GM18499 (cell line): ENCODE measurements at regions not wholly inside any gene's neighbourhood (a gene's known extent, or its start where the extent isn't known, plus 50 kb on each side); places are given as distances from the start of the nearest gene placed in this dataset.

Experiments used
- ATAC-seq: cut with Tn5 transposase; IDR thresholded peaks from one replicate; pipeline ENCODE4 v1.9.1; 2021; ENCODE audit warnings: moderate number of reproducible peaks; ENCODE audit not compliant: insufficient read depth, unreplicated experiment

- no peak for ATAC-seq
Measured at GRCh38 chr10:81082621-81083376, 545.1 kb downstream of the SH2D4B start.

GRCh38 chr10:81093056-81093455 lies 555.4 kb downstream of the SH2D4B start:
- no peak for ATAC-seq

- ATAC-seq, result no peak
Measured at GRCh38 chr10:81095238-81095637, 557.5 kb downstream of the SH2D4B start.

DNA sequence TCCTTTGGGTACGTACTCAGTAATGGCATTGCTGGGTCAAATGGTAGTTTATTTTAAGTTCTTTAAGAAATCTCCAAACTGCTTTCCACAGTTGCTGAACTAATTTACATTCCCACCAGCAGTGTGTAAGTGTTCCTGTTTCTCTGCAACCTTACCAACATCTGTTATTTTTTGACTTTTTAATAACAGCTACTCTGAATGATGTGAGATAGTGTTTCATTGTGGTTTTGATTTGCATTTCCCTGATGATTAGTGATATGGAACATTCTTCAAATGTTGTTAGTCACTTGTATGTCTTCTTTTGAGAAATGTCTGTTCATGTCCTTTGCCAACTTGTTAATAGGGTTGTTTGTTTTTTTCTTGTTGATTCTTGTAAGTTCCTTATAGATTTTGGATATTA lies 558.9 kb downstream of the SH2D4B start:
- ATAC-seq, result no peak

DNA sequence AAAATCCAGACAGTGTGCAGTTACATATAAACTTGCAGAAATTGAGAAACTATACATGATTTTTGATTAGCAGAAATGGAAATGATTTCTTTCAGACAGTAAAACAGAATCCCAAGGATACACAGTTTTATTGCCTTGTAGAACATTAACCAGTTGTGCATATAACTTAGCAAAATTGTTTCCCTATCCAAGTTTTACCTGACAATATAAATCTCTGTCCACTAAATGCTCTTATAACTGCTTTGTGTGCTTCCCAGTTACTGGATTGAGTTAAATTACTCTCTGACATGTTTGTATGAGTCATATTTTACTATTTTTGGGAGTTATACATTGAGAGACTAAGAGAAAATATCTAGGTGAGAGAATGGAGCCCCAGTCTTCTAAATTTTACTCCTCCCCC lies 563.4 kb downstream of the SH2D4B start:
- no peak for ATAC-seq

DNA sequence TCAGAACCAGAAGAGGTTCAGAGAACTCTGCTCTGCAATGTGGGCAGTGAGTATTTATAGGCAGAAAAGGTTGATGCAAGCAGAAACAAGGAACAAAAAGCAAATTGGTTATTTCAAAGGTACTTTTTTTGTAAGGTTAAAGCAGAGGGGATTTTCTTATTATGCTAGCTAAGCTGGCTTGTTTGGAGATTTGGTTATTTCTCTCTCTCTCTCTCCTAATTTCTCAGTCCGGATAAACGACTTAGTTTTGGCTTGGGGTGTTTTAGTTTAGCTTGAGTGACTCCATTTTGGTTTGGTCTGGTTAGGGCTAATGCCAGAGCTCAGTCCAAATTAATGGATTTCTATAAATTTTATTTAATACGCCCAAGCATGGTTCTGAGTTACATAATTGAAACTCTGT lies 566.8 kb downstream of the SH2D4B start:
- no peak for ATAC-seq

DNA sequence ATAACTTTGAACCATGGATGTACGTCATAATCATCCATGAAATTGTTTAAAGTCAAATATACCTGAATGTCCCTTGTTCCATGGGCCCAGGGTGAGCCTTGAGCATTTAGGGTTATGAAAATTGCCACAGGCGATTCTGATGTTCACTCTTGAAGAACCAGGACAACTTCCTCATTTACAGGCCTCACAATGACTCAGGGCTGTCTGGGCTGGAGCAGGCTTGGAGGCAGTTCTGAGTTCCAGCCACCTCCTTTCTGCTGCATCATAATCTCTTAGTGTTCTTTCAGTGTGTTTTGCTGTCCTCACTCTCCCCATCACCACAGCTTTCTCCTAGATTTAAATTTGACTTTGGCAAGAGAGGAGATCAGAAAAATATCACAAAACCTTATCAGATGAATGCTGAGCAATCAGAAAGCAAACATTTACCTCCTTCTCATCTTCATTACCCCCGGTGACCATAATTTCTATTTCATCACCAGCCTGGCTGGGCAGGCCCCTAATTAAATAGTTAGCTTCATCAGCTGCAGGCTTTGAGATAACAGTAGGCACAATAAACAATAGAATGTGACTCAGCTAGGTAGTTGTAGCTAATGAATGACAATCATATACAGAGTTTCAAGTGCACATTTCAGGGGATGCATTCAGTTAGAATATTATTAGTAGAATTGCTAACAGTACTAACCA lies 571.0 kb downstream of the SH2D4B start:
- peak; percentile 83 for ATAC-seq

DNA sequence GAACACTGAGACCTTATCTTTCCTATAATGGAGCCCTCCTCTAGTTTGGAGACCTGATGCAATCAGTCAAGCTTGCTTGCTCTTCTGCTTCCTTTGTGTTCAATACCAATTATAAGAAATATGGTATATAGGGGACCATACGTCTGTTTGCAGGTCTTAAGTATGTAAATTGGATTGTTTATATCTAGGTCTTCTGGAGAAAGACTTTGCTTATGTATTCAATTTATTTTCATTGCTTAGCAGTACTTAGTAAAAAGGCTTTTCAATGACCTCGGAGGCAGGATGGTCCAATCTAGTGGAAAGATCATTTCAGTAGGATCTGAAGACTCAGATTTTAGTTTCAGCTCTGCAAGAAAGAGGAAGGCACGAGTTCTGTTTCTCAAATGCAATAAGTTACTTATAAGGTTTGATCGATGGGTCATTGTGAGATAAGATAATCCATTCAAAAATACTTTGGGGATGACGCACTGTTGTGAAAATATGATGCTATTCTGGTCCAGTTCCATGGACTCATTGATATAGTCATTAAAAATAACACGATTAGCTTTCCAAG lies 571.6 kb downstream of the SH2D4B start:
- ATAC-seq, result no peak

GRCh38 chr10:81116201-81116600 lies 578.5 kb downstream of the SH2D4B start:
- ATAC-seq, result no peak

DNA sequence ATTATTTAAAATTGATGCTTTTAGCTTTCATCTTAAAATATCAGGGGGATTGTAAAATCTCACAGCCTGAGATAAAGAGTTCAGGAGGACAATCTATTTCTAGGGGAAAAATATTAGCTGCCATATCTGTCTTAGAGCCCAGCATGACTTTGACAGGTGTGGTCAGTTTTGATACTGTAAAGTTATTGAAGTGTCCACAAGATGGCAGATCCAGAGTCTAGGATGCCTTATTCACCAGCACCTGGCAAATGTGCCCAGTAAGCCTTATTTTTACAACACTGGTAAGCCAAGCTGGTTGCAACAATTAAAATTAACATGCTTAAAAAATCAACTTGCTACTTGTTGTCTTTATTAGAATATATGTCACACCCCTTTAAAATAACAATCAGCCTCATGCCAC lies 579.3 kb downstream of the SH2D4B start:
- ATAC-seq, result no peak

- no peak for ATAC-seq
Measured at GRCh38 chr10:81127931-81128330, 590.2 kb downstream of the SH2D4B start.

- no peak for ATAC-seq
Measured at GRCh38 chr10:81130014-81130413, 592.3 kb downstream of the SH2D4B start.

GRCh38 chr10:81135851-81136250 lies 598.1 kb downstream of the SH2D4B start:
- ATAC-seq, result peak; percentile 98

GRCh38 chr10:81136261-81136660 lies 598.6 kb downstream of the SH2D4B start:
- no peak for ATAC-seq

DNA sequence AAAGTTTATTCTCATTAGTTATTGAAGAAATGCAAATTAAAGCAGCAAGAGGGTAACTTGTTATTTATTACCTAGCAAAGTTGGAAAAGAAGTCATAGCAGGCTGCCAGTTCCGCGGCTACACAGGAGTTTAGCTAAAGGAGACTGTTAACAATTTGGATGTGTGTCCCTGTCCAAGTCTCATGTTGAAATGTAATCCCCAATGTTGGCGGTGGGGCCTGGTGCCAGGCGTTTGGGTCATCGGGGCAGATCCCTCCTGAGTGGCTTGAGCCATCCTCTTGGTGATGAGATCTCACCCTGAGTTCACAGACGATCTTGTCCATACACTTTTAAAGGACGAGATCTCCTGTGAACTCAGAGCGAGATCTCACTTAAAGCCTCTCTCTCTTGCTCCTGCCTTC lies 608.3 kb downstream of the SH2D4B start:
- no peak for ATAC-seq

- ATAC-seq, result no peak
Measured at GRCh38 chr10:81146436-81146835, 608.7 kb downstream of the SH2D4B start.

GRCh38 chr10:81152656-81153055 lies 615.0 kb downstream of the SH2D4B start:
- ATAC-seq, result no peak

- no peak for ATAC-seq
Measured at GRCh38 chr10:81157681-81158080, 620.0 kb downstream of the SH2D4B start.

GRCh38 chr10:81177651-81178244 lies 640.0 kb downstream of the SH2D4B start:
- no peak for ATAC-seq

DNA sequence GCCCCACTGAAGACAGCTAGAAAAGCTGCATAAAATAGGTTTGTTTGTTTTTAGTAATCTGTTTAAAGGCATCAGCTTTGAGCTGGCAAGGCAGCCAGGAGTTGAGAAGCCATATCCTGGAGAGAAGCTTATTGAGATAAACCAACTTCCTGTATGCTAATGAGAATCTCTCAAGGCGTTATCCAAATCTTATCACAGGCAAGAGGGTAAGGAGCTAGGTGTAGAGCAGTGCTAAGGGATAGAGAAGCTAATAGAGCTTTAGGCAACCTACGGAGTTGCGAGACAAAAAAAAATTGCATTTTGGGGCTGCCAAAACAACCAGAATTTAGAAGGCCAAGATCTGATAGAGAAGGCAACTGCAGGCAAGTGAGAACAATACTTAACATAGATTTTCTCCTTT lies 641.6 kb downstream of the SH2D4B start:
- ATAC-seq, result no peak

DNA sequence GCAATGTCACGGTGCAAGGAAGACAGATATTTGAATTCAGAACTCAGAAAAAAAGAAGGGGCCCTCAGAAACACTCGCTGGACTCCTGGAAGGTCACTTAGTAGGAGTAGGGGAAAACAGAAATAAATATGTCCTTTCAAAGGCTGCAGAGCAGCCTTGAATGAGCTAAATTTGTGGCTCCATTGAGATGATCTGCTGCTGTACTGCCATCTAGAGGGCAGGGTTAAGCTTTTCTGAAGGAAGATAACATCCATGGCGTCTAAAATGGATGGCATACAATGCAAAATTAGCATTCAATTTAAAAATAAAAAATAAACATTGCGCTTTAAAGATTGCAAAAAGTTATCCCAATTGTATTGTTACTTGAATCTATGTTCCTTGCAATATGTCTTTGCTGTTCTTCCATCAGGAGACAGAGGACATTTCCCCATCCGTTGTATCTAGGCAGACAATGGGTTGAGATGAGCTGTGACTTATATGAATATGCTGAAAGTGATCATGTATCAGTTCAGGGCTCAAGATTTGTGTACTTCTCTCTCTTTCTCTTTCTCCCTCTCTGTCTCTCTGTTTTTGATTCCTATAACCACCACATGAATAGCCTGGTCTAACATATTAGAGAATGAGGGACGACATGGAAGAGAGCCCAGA lies 642.2 kb downstream of the SH2D4B start:
- ATAC-seq, result peak; percentile 89
